Adrenal gland (tissue), 9 donors: ENCODE measurements at regions not wholly inside any gene's neighbourhood (a gene's known extent, or its start where the extent isn't known, plus 50 kb on each side); places are given as distances from the start of the nearest gene placed in this dataset.

ENCODE experiments used
- DNase-seq, 7 donors: peaks; one replicate each; pipeline ENCODE4 v3.0.0-alpha.2; 2019 to 2020
- H3K27ac ChIP-seq, 5 donors: fragments of 200-600 bp; sonication (generic) in 4 of 5; 1 replicate in 3 of 5; 2 replicates in 2 of 5; pipeline versions ENCODE4 v1.5.1 to v1.8.0; 2016 to 2020; ENCODE audit warnings: mild to moderate bottlenecking in 1 of 5
- H3K27me3 ChIP-seq: fragments of 200-600 bp; 2 replicates; pipeline ENCODE4 v1.8.0; 2021
- H3K36me3 ChIP-seq, 2 donors: fragments of 200-600 bp; replicated peaks in 1 of 2; 1 replicate in 1 of 2; 2 replicates in 1 of 2; pipeline versions ENCODE4 v1.5.1 to v1.8.0; 2018 to 2022
- H3K4me1 ChIP-seq, 2 donors: fragments of 200-600 bp; replicated peaks in 1 of 2; 1 replicate in 1 of 2; 2 replicates in 1 of 2; pipeline versions ENCODE4 v1.5.1 to v1.8.0; 2018 to 2021
- H3K4me3 ChIP-seq, 4 donors: fragments of 200-600 bp; sonication (generic) in 3 of 4; one replicate each; pipeline ENCODE4 v1.5.1; 2016 to 2018
- H3K9me3 ChIP-seq, 3 donors: fragments of 200-600 bp; sonication (generic) in 1 of 3; replicated peaks in 1 of 3; 1 replicate in 2 of 3; 2 replicates in 1 of 3; pipeline versions ENCODE4 v1.5.1 to v1.8.0; 2016 to 2021
- CTCF ChIP-seq, 6 experiments: fragments of 450-650 bp in 4 of 6; fragments of 200-600 bp in 2 of 6; sonication (generic) in 1 of 6; IDR thresholded peaks; 1 replicate in 5 of 6; 2 replicates in 1 of 6; pipeline versions ENCODE4 v1.5.1 to v1.8.0; 2016 to 2021; ENCODE audit warnings: antibody characterized with exemption in 6 of 6, mild to moderate bottlenecking in 2 of 6, moderate library complexity in 1 of 6
- POLR2A ChIP-seq, 2 donors: fragments of 450-650 bp; IDR thresholded peaks; one replicate each; pipeline ENCODE4 v1.6.1; 2017; ENCODE audit warnings: antibody characterized with exemption in 2 of 2, mild to moderate bottlenecking in 2 of 2, moderate library complexity in 1 of 2
- WGBS, 4 donors: extraction: QIAGEN DNeasy Blood & Tissue Kit in 2 of 4; methylation state at CpG; one replicate each; pipeline versions ENCODE4 v1.1.5 to v1.1.7; 2013 to 2017; 5-methylcytosine and 5-hydroxymethylcytosine counted together
- intact Hi-C, 2 donors: fragments of 100-400 bp; cut with DNase I; formaldehyde crosslinking; loops; one replicate each; pipeline versions ENCODE4 v1.14.1 to v1.15.0; 2022 to 2023
- donor health status: healthy with polysubstance abuse.
- donor health status: Bipolar disorder and iron deficiency.
- donor health status: DM: yes; HTN: yes; CAD: no.
- donor health status: DM: no; HTN: no; CAD: no.
- donor health status: DM: no; HTN: no; CAD: no.

DNA sequence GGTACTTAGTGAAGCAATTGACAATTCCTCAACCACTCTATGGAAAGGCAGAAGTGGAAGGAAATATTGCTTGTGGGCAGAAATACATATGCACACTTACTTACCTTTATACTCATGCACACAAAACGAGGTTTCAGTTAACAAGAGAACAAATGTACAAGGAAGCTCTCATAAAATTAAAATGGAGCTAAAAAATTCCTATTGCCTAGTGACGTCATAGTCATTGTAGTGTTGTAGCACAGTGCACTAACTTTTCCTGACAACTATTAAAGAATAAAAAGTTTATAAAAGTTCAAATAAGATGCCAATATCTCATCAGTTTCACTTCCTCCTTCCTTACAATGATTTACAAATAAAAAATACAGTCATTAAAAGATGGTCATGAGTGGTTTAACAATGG lies 1161.9 kb upstream of the NRXN1 start:
- no peak overlapping the region for H3K4me3 ChIP-seq
- TF ChIP-seq POLR2A (IDR thresholded peaks at IDR 0.05) (no peak), CTCF (IDR thresholded peaks at IDR 0.05) (no peak)
- H3K27me3 ChIP-seq: no peaks in the 10 kb centered on the region
- no peaks in the 10 kb centered on the region for H3K36me3 ChIP-seq
- H3K27ac ChIP-seq: no peak overlapping the region
- H3K9me3 ChIP-seq: no peaks in the 10 kb centered on the region
- no peak for DNase-seq
- intact Hi-C loops: no loop called here
- H3K4me1 ChIP-seq: no peaks in the 10 kb centered on the region
- WGBS, 4 donors: 44 to 64% (median 49%) methylated on average over 2 of the region's 2 CpGs

DNA sequence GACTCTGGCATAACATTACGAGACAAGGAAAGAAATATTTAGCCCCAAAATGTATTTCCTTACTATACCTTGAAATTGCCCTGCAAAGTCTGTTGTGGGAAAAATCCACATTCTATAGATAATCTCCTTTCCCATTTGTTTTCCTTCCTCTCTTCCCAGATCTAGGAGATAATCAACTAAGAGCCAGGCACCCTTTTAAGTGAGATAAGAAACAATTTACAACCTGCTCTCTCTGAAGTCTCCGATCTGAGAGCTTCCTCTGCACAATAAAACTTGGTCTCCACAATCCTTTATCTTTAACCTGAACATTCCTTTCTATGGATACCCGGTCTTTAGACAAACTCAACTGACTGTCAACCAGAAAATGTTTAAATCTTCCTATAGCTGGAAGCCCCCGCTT lies 1160.7 kb upstream of the NRXN1 start:
- Histone ChIP-seq H3K36me3 (no peaks in the 10 kb centered on the region), H3K27ac (no peak overlapping the region), H3K4me1 (no peaks in the 10 kb centered on the region), H3K4me3 (no peak overlapping the region), H3K27me3 (no peaks in the 10 kb centered on the region), H3K9me3 (no peaks in the 10 kb centered on the region)
- DNase-seq: no peak
- WGBS, 4 donors: 32 to 47% (median 44%) methylated on average over 4 of the region's 4 CpGs
- no peak for TF ChIP-seq CTCF (IDR thresholded peaks at IDR 0.05)
- no peak for TF ChIP-seq POLR2A (IDR thresholded peaks at IDR 0.05)
- intact Hi-C loops: no loop called here

- no peak for TF ChIP-seq POLR2A (IDR thresholded peaks at IDR 0.05)
- intact Hi-C loops: no loop called here
- no peak for DNase-seq
- H3K9me3 ChIP-seq: no peaks in the 10 kb centered on the region
- H3K4me1 ChIP-seq: no peaks in the 10 kb centered on the region
- no peaks in the 10 kb centered on the region for H3K36me3 ChIP-seq
- no peak overlapping the region for H3K4me3 ChIP-seq
- no peak overlapping the region for H3K27ac ChIP-seq
- no peaks in the 10 kb centered on the region for H3K27me3 ChIP-seq
- WGBS, 4 donors: 45 to 73% (median 61%) methylated on average over 2 of the region's 2 CpGs
Measured at GRCh38 chr2:52181080-52181479, 1149.1 kb upstream of the NRXN1 start.

- no peaks in the 10 kb centered on the region for H3K36me3 ChIP-seq
- H3K27ac ChIP-seq: no peak overlapping the region
- intact Hi-C loops: no loop called here
- no peak overlapping the region for H3K4me3 ChIP-seq
- TF ChIP-seq CTCF (IDR thresholded peaks at IDR 0.05) (no peak), POLR2A (IDR thresholded peaks at IDR 0.05) (no peak)
- no peaks in the 10 kb centered on the region for H3K4me1 ChIP-seq
- H3K9me3 ChIP-seq: no peaks in the 10 kb centered on the region
- no peak for DNase-seq
- 78 to 89% (median 85%) methylated on average over 1 of the region's 1 CpG for WGBS, 4 donors
- no peaks in the 10 kb centered on the region for H3K27me3 ChIP-seq
Measured at GRCh38 chr2:52178845-52179244, 1146.9 kb upstream of the NRXN1 start.

DNA sequence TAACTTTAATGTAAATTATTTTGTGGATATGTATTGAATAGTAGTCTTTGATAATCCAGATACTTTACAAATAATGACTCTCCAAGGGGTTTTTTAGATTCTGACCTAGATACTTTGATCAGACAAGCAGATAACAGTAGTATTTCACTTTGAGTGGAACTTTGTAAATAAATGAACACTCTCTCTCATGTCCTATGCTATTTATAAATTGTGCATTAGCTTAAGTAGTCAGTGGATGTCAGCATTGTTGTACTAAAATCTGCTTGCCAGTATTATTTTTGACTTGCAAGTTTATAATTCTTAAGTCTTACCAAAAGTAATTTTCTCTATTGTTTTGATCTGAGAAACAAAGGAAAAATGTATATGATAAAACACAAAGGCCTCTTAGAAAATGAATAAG lies 1113.1 kb upstream of the NRXN1 start:
- no peaks in the 10 kb centered on the region for H3K27me3 ChIP-seq
- TF ChIP-seq CTCF (IDR thresholded peaks at IDR 0.05) (no peak), POLR2A (IDR thresholded peaks at IDR 0.05) (no peak)
- H3K9me3 ChIP-seq: no peaks in the 10 kb centered on the region
- H3K27ac ChIP-seq: no peak overlapping the region
- H3K4me3 ChIP-seq: no peak overlapping the region
- H3K36me3 ChIP-seq: no peaks in the 10 kb centered on the region
- intact Hi-C loops: no loop called here
- no peaks in the 10 kb centered on the region for H3K4me1 ChIP-seq
- no peak for DNase-seq
